Tibial nerve (tissue), 4 donors: ENCODE measurements at regions not wholly inside any gene's neighbourhood (a gene's known extent, or its start where the extent isn't known, plus 50 kb on each side); places are given as distances from the start of the nearest gene placed in this dataset.

Experiments used
- DNase-seq, 2 donors: peaks; one replicate each; pipeline ENCODE4 v3.0.0-alpha.2; 2019; ENCODE audit warnings: low spot score in 2 of 2
- H3K27ac ChIP-seq, 4 donors: fragments of 200-600 bp; sonication (generic) in 3 of 4; one replicate each; pipeline ENCODE4 v1.5.1; 2017 to 2019; ENCODE audit warnings: mild to moderate bottlenecking in 1 of 4
- H3K27me3 ChIP-seq, 2 donors: fragments of 200-600 bp; sonication (generic) in 1 of 2; one replicate each; pipeline versions ENCODE4 v1.5.1 to v1.6.0; 2017 to 2019
- H3K36me3 ChIP-seq, 3 donors: fragments of 200-600 bp; sonication (generic); one replicate each; pipeline ENCODE4 v1.5.1; 2018 to 2019
- H3K4me1 ChIP-seq, 4 donors: fragments of 200-600 bp; sonication (generic) in 3 of 4; one replicate each; pipeline ENCODE4 v1.5.1; 2017 to 2019
- H3K4me3 ChIP-seq, 4 donors: fragments of 200-600 bp; sonication (generic) in 3 of 4; one replicate each; pipeline ENCODE4 v1.5.1; 2017 to 2019; ENCODE audit warnings: mild to moderate bottlenecking in 1 of 4, moderate library complexity in 1 of 4
- H3K9me3 ChIP-seq, 4 donors: fragments of 200-600 bp; sonication (generic) in 3 of 4; one replicate each; pipeline ENCODE4 v1.5.1; 2017 to 2019
- CTCF ChIP-seq, 5 experiments: fragments of 200-600 bp in 3 of 5; fragments of 450-650 bp in 2 of 5; sonication (generic) in 3 of 5; IDR thresholded peaks; one replicate each; pipeline ENCODE4 v1.5.1; 2016 to 2019; ENCODE audit warnings: antibody characterized with exemption in 5 of 5, mild to moderate bottlenecking in 3 of 5, moderate library complexity in 2 of 5
- EP300 ChIP-seq, 2 donors: sonication (generic); formaldehyde crosslinking; IDR thresholded peaks; one replicate each; pipeline ENCODE4 v1.6.1; 2017; ENCODE audit warnings: antibody characterized with exemption in 2 of 2, mild to moderate bottlenecking in 1 of 2
- POLR2A ChIP-seq, 2 donors: fragments of 450-650 bp; IDR thresholded peaks; one replicate each; pipeline ENCODE4 v1.6.1; 2017; ENCODE audit warnings: antibody characterized with exemption in 2 of 2, mild to moderate bottlenecking in 2 of 2, moderate library complexity in 2 of 2
- WGBS, 2 donors: methylation state at CpG; one replicate each; pipeline ENCODE4 v1.1.5; 2018; 5-methylcytosine and 5-hydroxymethylcytosine counted together

- Histone ChIP-seq H3K36me3 (peaks cover 0 to 17% (median 0%) of the 10 kb centered on the region in 3 donors), H3K4me3 (no peak overlapping the region), H3K9me3 (no peaks in the 10 kb centered on the region), H3K4me1 (peaks cover 0 to 9% (median 0%) of the 10 kb centered on the region in 4 donors), H3K27ac (no peak overlapping the region), H3K27me3 (no peaks in the 10 kb centered on the region)
- WGBS, 2 donors = 69 to 73% methylated on average over 6 of the region's 6 CpGs
- TF ChIP-seq EP300 (IDR thresholded peaks at IDR 0.05) (no peak), POLR2A (IDR thresholded peaks at IDR 0.05) (no peak)
- no peak for DNase-seq
Measured at GRCh38 chr17:63364944-63365343, 81.2 kb downstream of the CYB561 start.

GRCh38 chr17:63365366-63366240 lies 80.5 kb downstream of the CYB561 start:
- WGBS, 2 donors = 69 to 73% methylated on average over 8 of the region's 8 CpGs
- peaks cover 0 to 17% (median 0%) of the 10 kb centered on the region in 3 donors for H3K36me3 ChIP-seq

GRCh38 chr17:63366241-63366566 lies 79.9 kb downstream of the CYB561 start:
- no peaks in the 10 kb centered on the region for H3K27me3 ChIP-seq
- 39 to 45% methylated on average over 1 of the region's 1 CpG for WGBS, 2 donors
- no peak overlapping the region for H3K4me3 ChIP-seq
- peaks cover 0 to 9% (median 0%) of the 10 kb centered on the region in 4 donors for H3K4me1 ChIP-seq
- no peak for DNase-seq
- H3K36me3 ChIP-seq = peaks cover 0 to 15% (median 0%) of the 10 kb centered on the region in 3 donors
- H3K27ac ChIP-seq = no peak overlapping the region
- H3K9me3 ChIP-seq = no peaks in the 10 kb centered on the region
- TF ChIP-seq CTCF (IDR thresholded peaks at IDR 0.05) (no peak), POLR2A (IDR thresholded peaks at IDR 0.05) (no peak), EP300 (IDR thresholded peaks at IDR 0.05) (no peak)

More at GRCh38 chr17:63365366-63366240, 80.5 kb downstream of the CYB561 start:
- H3K27ac ChIP-seq = no peak overlapping the region
- no peaks in the 10 kb centered on the region for H3K27me3 ChIP-seq
- H3K4me1 ChIP-seq = peaks cover 0 to 9% (median 0%) of the 10 kb centered on the region in 4 donors
- no peaks in the 10 kb centered on the region for H3K9me3 ChIP-seq
- TF ChIP-seq POLR2A (IDR thresholded peaks at IDR 0.05) = no peak
- no peak for TF ChIP-seq EP300 (IDR thresholded peaks at IDR 0.05)
- TF ChIP-seq CTCF (IDR thresholded peaks at IDR 0.05) = no peak
- H3K4me3 ChIP-seq = no peak overlapping the region
- DNase-seq = no peak

- H3K36me3 ChIP-seq = no peaks in the 10 kb centered on the region
- H3K4me3 ChIP-seq = no peak overlapping the region
- no peaks in the 10 kb centered on the region for H3K27me3 ChIP-seq
- WGBS, 2 donors = 82 to 84% methylated on average over 4 of the region's 4 CpGs
- no peak for DNase-seq
- TF ChIP-seq POLR2A (IDR thresholded peaks at IDR 0.05) (no peak), CTCF (IDR thresholded peaks at IDR 0.05) (no peak), EP300 (IDR thresholded peaks at IDR 0.05) (no peak)
- H3K27ac ChIP-seq = no peak overlapping the region
- no peaks in the 10 kb centered on the region for H3K9me3 ChIP-seq
- H3K4me1 ChIP-seq = peaks cover 0 to 9% (median 0%) of the 10 kb centered on the region in 4 donors
Measured at GRCh38 chr17:63369233-63369632, 76.9 kb downstream of the CYB561 start.

- TF ChIP-seq EP300 (IDR thresholded peaks at IDR 0.05) = no peak
- no peak for TF ChIP-seq POLR2A (IDR thresholded peaks at IDR 0.05)
- no peak for TF ChIP-seq CTCF (IDR thresholded peaks at IDR 0.05)
- DNase-seq = no peak
- Histone ChIP-seq H3K27ac (no peak overlapping the region), H3K4me1 (no peaks in the 10 kb centered on the region), H3K27me3 (no peaks in the 10 kb centered on the region), H3K9me3 (no peaks in the 10 kb centered on the region), H3K36me3 (no peaks in the 10 kb centered on the region), H3K4me3 (no peak overlapping the region)
- WGBS, 2 donors = 95 to 97% methylated on average over 8 of the region's 8 CpGs
Measured at GRCh38 chr17:63370696-63371095, 75.4 kb downstream of the CYB561 start.
